Naive thymus-derived CD8-positive, alpha-beta T cell (primary cell): ENCODE measurements at regions not wholly inside any gene's neighbourhood (a gene's known extent, or its start where the extent isn't known, plus 50 kb on each side); places are given as distances from the start of the nearest gene placed in this dataset.

Experiments used
- ATAC-seq, 2 donors: fragments of 150-1000 bp; cut with Tn5 transposase in 1 of 2; sonication (Bioruptor Pico), chemical (Tn5 transposase) in 1 of 2; 1 replicate in 1 of 2; 2 replicates in 1 of 2; pipeline ENCODE4 v1.10.0; 2021; ENCODE audit warnings: mild to moderate bottlenecking in 2 of 2, moderate library complexity in 2 of 2
- POLR2A ChIA-PET: fragments of 350-600 bp; sonication (Branson Sonifier 250); formaldehyde crosslinking; loops from one replicate; lab custom pipeline; 2021; ENCODE audit warnings: antibody characterized with exemption; lab: Charles Lee
- DNase-seq, 10 donors: peaks; one replicate each; pipeline versions ENCODE4 v3.0.0 to v3.0.0-alpha.2; 2020 to 2022
- H3K27ac Mint-ChIP-seq, 10 donors: one replicate each; pipeline ENCODE4 v1.8.0; 2020 to 2022; ENCODE audit warnings: mild to moderate bottlenecking in 10 of 10, mixed read lengths in 10 of 10, moderate library complexity in 4 of 10, inconsistent platforms in 1 of 10
- H3K27me3 Mint-ChIP-seq, 5 donors: one replicate each; pipeline ENCODE4 v1.8.0; 2021 to 2022; ENCODE audit warnings: mixed read lengths in 5 of 5
- H3K36me3 Mint-ChIP-seq, 3 donors: one replicate each; pipeline ENCODE4 v1.8.0; 2020 to 2022; ENCODE audit warnings: mixed read lengths in 3 of 3, mild to moderate bottlenecking in 2 of 3, inconsistent platforms in 1 of 3
- H3K4me1 Mint-ChIP-seq, 4 donors: one replicate each; pipeline ENCODE4 v1.8.0; 2021 to 2022; ENCODE audit warnings: mixed read lengths in 4 of 4
- H3K4me3 Mint-ChIP-seq, 10 donors: one replicate each; pipeline ENCODE4 v1.8.0; 2020 to 2022; ENCODE audit warnings: mild to moderate bottlenecking in 10 of 10, mixed read lengths in 10 of 10, moderate library complexity in 6 of 10, inconsistent platforms in 1 of 10
- H3K9me3 Mint-ChIP-seq, 9 donors: one replicate each; pipeline ENCODE4 v1.8.0; 2020 to 2022; ENCODE audit warnings: mixed read lengths in 9 of 9, mild to moderate bottlenecking in 3 of 9, inconsistent platforms in 1 of 9, moderate library complexity in 1 of 9

DNA sequence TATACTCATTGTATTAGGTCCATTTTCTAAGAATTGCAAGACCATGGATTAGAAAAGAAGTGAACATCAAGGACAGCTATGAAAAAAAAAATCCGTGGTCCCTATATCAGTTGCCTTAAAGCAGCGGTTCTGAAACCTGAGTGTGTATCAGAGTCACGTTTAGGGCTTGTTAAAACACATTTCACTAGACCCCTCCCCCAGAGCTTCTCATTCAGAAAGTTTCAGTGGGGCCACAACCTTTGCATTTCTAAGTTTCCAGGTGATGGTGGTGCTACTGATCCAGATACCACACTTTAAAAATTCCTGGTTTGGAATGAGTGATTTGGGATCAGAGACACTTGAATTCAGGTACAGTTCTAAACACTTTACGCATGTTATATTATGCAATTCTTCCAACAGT, 96.1 kb upstream of the PRMT6 start:
- POLR2A ChIA-PET: no interaction called here
- no peaks in the 10 kb centered on the region for H3K4me1 Mint-ChIP-seq
- H3K9me3 Mint-ChIP-seq: no peaks in the 10 kb centered on the region
- H3K27ac Mint-ChIP-seq: no peak overlapping the region
- H3K36me3 Mint-ChIP-seq: no peaks in the 10 kb centered on the region
- DNase-seq: no peak
- H3K4me3 Mint-ChIP-seq: no peak overlapping the region
- ATAC-seq: no peak
- peaks cover 2 to 11% (median 6%) of the 10 kb centered on the region in 5 donors for H3K27me3 Mint-ChIP-seq

DNA sequence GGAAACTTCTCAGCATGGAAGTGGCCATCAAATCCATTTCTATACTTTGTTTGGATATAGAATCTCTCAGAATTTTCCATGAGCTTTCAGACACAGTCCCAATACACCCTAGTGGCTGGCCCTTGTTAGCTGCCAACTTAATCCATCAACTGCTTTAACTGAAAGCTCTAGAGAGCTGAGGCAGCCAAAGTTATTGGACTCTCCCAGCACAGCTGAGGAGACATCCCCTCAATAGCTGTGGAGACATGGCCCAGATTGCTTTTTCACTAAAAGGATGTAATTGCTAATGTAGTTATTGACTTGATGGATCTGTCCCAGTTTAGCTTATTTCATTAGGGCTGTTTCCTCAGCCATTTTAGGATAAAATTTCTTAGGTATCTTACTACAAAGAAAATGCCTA, 94.8 kb upstream of the PRMT6 start:
- H3K27me3 Mint-ChIP-seq: peaks cover 0 to 4% (median 1%) of the 10 kb centered on the region in 5 donors
- no peaks in the 10 kb centered on the region for H3K4me1 Mint-ChIP-seq
- no peaks in the 10 kb centered on the region for H3K36me3 Mint-ChIP-seq
- no peak overlapping the region for H3K4me3 Mint-ChIP-seq
- POLR2A ChIA-PET: no interaction called here
- DNase-seq (no peak), ATAC-seq (no peak)
- H3K27ac Mint-ChIP-seq: no peak overlapping the region
- H3K9me3 Mint-ChIP-seq: no peaks in the 10 kb centered on the region

DNA sequence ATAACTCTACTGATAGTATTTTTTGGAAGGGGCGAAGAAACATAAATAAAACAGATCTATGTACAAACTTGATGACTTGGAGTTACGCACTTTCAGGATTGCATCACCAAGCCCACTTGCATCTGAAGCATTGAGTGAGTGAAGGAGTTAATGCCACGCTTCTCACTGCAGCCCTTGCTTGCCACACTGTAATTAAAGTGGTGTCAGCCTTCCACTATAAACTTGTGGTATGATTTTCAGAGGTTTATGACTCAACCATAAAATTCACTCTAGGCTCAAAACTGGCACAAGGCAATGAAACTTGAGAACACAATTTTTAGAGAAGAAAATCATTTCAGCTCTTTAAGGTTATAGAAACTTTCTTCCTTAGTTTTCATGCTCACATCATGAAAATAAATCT, 93.9 kb upstream of the PRMT6 start:
- Mint-ChIP-seq H3K36me3 (no peaks in the 10 kb centered on the region), H3K4me3 (no peak overlapping the region), H3K27ac (no peak overlapping the region), H3K4me1 (no peaks in the 10 kb centered on the region), H3K9me3 (no peaks in the 10 kb centered on the region), H3K27me3 (peaks cover 0 to 4% (median 0%) of the 10 kb centered on the region in 5 donors)
- no peak for ATAC-seq
- POLR2A ChIA-PET: no interaction called here
- no peak for DNase-seq

DNA sequence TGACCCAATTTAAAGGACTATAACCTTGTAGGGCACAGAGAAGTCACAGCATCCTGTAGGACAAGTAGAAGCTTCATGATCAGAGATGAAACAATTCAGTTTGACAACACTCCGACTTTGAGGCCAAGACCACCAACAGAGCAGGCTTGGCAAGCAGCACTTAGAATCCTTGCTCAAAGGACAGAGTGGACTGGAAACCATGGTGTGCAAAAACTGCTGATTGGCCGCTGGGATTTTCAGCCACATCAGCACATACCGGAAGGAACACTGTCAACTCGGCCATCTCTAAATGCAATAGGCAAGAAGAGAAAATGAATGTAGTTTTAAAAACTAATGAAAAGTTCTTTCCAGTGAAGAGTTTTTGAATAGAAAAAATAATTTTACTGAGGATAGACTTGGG, 92.0 kb upstream of the PRMT6 start:
- POLR2A ChIA-PET: no interaction called here
- ATAC-seq: no peak
- H3K4me3 Mint-ChIP-seq: no peak overlapping the region
- no peaks in the 10 kb centered on the region for H3K4me1 Mint-ChIP-seq
- no peak overlapping the region for H3K27ac Mint-ChIP-seq
- no peaks in the 10 kb centered on the region for H3K9me3 Mint-ChIP-seq
- no peak for DNase-seq
- H3K36me3 Mint-ChIP-seq: no peaks in the 10 kb centered on the region
- H3K27me3 Mint-ChIP-seq: peaks cover 0 to 1% (median 0%) of the 10 kb centered on the region in 5 donors

DNA sequence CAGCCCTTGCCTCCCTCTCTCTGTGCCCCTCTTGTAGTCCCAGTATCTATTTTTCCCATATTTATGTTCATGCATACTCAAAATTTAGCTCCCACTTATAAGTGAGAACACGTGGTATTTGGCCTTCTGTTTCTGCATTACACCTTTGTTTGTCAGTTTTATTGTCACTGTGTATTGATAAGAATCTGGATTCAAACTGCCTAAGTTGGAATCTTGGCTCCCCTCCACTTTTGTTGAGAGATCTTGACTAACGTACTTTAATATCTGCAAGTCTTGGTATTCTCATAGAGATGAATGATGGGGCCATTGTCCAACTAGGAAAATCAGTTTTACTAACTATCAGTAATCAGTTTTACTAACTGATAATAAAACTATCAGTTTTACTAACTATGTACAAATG, 87.8 kb upstream of the PRMT6 start:
- POLR2A ChIA-PET: no interaction called here
- Mint-ChIP-seq H3K27ac (no peak overlapping the region), H3K27me3 (peaks cover 0 to 1% (median 0%) of the 10 kb centered on the region in 5 donors), H3K4me1 (no peaks in the 10 kb centered on the region), H3K36me3 (no peaks in the 10 kb centered on the region), H3K9me3 (no peaks in the 10 kb centered on the region), H3K4me3 (no peak overlapping the region)
- no peak for DNase-seq
- ATAC-seq: no peak

DNA sequence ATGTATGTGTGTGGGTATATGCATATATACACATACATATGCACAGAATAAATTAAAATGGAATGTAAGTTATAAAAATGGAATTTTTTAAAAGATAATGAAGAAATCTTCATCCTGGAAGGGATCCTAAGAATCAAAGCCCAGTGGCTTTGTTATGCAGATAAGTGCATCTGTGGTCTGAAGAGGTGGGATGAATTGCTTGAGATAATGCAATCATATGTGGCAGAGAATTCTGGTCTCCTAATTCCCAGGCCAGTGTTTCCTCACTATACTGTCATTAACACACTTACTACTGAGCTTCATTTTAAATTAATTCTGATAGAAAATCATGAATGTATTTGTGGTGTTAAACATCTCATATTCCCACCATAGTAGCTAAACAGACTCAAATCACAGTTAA, 86.7 kb upstream of the PRMT6 start:
- DNase-seq: no peak
- Mint-ChIP-seq H3K4me1 (no peaks in the 10 kb centered on the region), H3K36me3 (no peaks in the 10 kb centered on the region), H3K27ac (no peak overlapping the region), H3K27me3 (peaks cover 0 to 4% (median 0%) of the 10 kb centered on the region in 5 donors), H3K9me3 (no peaks in the 10 kb centered on the region), H3K4me3 (no peak overlapping the region)
- no peak for ATAC-seq
- POLR2A ChIA-PET: no interaction called here

DNA sequence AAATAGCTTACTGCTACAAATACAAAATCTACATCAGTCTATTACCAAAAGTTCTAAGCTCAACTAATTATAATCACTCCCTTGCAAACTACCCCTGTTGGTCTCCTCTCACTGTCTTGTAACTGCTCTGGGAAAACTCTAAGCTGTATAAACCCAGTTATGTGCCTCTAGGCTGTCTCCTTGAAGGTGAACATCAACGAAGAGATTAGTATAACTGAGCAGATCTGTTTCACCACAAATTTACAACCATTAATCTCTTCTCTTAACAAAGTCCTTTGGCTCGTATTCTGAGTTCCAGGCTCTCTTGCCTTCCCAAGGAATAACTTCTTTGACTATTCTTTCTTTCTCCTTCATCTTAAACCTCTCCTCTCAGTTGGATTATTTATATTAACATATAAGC, 84.4 kb upstream of the PRMT6 start:
- no peaks in the 10 kb centered on the region for H3K4me1 Mint-ChIP-seq
- POLR2A ChIA-PET: no interaction called here
- H3K27me3 Mint-ChIP-seq: peaks cover 0 to 4% (median 0%) of the 10 kb centered on the region in 5 donors
- no peaks in the 10 kb centered on the region for H3K9me3 Mint-ChIP-seq
- H3K27ac Mint-ChIP-seq: no peak overlapping the region
- no peak for ATAC-seq
- H3K36me3 Mint-ChIP-seq: no peaks in the 10 kb centered on the region
- H3K4me3 Mint-ChIP-seq: no peak overlapping the region
- DNase-seq: no peak

DNA sequence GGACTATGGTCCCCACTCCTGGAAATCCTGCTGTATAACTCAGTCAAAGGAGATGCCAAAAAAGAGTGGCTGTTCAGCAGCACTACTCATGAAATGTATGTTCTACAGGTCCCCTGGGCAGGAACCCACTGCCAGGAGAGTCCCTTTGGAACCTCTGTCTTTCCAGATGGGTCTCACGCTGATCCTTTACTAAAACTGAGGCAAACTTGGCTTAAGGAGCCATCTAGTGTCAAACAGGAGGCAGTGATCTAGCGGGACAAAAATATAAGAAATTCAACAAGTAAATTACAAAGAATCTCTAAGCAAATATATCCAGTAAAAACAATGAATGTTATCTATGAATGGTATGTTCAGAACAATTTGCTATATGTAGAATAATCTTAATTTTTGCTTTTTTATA, 80.5 kb upstream of the PRMT6 start:
- Mint-ChIP-seq H3K27ac (no peak overlapping the region), H3K4me3 (no peak overlapping the region), H3K27me3 (peaks cover 0 to 7% (median 0%) of the 10 kb centered on the region in 5 donors), H3K4me1 (no peaks in the 10 kb centered on the region), H3K36me3 (no peaks in the 10 kb centered on the region), H3K9me3 (no peaks in the 10 kb centered on the region)
- DNase-seq (no peak), ATAC-seq (no peak)
- POLR2A ChIA-PET: no interaction called here

DNA sequence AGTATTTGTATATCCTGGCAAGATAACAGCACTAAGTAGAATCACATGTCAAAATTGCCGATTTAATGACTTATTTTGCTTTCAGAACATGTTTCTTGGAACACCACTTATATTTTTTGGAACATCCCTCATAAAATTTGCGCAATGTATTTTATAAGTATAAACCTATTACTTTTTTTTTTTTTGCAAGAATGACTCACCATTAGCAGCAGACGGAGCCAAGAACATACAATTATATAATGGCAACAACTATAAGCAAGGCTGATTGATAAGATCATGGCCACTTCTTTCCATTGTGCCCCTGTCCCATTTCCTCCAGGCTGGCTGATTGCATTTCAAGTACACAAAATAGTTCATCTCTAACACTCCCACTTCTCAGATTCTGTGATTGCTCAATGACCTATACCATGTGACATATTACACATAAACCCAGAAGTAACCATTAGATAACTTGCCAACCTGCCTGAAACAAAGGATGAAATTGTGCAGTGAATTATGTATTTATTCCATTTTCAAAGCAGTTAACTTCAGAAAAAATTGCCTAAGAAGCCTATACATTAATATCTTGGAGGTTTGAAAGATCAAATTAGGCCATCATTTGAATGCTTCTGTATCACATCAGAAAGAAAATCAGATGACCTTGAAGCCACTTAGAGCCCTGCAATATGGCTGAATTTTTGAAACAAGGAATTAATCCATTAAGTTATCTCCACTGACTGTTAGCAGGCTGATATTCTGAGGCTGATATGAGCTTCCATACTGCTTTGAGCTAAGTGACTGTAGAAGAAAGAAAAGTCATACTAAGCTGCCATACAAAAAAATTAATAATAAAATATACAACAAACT, 77.8 kb upstream of the PRMT6 start:
- H3K27me3 Mint-ChIP-seq: peaks cover 0 to 7% (median 0%) of the 10 kb centered on the region in 5 donors
- no peaks in the 10 kb centered on the region for H3K36me3 Mint-ChIP-seq
- ATAC-seq (no peak), DNase-seq (no peak)
- H3K4me1 Mint-ChIP-seq: no peaks in the 10 kb centered on the region
- POLR2A ChIA-PET: no interaction called here
- no peak overlapping the region for H3K27ac Mint-ChIP-seq
- H3K4me3 Mint-ChIP-seq: no peak overlapping the region
- H3K9me3 Mint-ChIP-seq: no peaks in the 10 kb centered on the region

DNA sequence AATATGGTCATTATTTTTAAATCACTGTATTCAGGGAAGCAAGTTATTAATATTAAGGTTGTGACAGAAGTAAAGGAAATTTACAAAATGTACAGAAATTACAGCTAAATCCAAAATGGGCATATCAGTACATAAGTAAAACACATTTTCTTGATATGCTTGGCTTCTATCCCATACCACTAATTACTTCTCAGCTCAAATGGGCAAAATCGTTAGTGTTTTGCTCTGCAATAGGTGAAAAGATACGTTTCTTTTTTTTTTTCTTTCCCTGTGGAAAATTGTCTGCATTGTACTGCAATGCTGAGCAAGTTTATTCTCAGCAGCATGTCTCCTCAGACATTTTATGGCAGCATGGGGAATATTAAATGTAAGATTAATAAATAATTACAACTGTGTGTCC, 77.1 kb upstream of the PRMT6 start:
- no peak overlapping the region for H3K27ac Mint-ChIP-seq
- ATAC-seq (no peak), DNase-seq (no peak)
- peaks cover 0 to 4% (median 0%) of the 10 kb centered on the region in 5 donors for H3K27me3 Mint-ChIP-seq
- no peaks in the 10 kb centered on the region for H3K4me1 Mint-ChIP-seq
- no peaks in the 10 kb centered on the region for H3K36me3 Mint-ChIP-seq
- POLR2A ChIA-PET: no interaction called here
- no peak overlapping the region for H3K4me3 Mint-ChIP-seq
- H3K9me3 Mint-ChIP-seq: no peaks in the 10 kb centered on the region

DNA sequence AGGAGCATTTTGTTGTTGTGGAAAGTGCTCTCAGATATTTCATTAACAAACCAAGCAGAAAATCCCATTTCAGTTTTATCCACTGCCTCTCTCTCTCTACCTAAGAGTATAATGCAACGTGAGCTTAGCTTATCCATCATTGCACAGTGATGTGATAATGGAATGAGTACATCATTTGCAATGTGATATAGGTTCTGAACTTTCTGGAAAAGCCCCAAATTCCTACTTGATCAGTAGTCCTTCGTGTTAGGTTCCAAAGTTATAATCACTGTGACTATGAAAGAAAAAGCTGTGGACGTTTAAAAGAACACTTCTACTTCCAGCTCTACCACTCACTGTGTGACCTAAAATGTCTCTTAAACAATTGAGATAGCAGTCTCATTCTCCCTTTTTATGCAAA, 76.4 kb upstream of the PRMT6 start:
- Mint-ChIP-seq H3K27ac (no peak overlapping the region), H3K27me3 (peaks cover 0 to 5% (median 2%) of the 10 kb centered on the region in 5 donors), H3K9me3 (no peaks in the 10 kb centered on the region), H3K4me3 (no peak overlapping the region), H3K36me3 (no peaks in the 10 kb centered on the region), H3K4me1 (no peaks in the 10 kb centered on the region)
- POLR2A ChIA-PET: no interaction called here
- DNase-seq (no peak), ATAC-seq (no peak)

DNA sequence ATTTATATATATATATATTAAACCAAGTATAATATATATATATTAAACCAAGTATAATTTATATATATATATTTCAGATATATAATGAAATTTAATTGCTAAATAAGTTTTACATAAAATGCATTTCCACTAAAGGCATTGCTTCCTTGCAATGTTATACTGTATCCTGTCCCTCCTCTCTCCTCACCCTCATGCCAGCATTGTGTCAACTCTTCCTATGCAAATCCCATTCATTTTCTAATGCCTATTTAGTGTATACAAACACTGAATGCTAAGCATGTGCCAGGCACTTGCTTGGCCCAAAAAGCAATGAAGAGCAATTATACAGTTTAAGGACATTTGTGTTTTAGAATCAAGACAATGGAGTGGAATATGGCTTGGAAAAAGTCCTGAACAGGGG, 71.7 kb upstream of the PRMT6 start:
- no peaks in the 10 kb centered on the region for H3K36me3 Mint-ChIP-seq
- no peak overlapping the region for H3K27ac Mint-ChIP-seq
- no peak for ATAC-seq
- no peak for DNase-seq
- H3K9me3 Mint-ChIP-seq: no peaks in the 10 kb centered on the region
- no peak overlapping the region for H3K4me3 Mint-ChIP-seq
- H3K4me1 Mint-ChIP-seq: no peaks in the 10 kb centered on the region
- peaks cover 8 to 34% (median 16%) of the 10 kb centered on the region in 5 donors for H3K27me3 Mint-ChIP-seq
- POLR2A ChIA-PET: no interaction called here

DNA sequence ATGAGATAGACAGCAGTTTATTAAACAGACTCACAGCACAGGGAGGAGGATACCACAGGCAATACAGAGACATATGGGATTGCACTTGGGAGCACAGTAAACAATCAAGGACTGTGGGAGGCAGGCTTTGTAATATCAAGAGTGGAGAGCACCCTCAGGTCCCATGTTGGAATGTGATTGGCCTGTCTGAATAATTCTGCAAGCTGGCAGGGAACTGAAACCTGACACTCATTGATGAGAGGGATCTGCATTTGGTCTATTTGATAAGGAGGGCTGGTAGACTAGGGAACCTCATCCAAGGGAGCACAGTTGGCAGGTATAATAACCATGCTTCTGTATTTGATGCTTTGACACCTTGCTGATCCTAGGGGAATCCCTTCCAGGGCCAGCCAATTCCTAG, 69.9 kb upstream of the PRMT6 start:
- H3K4me3 Mint-ChIP-seq: no peak overlapping the region
- POLR2A ChIA-PET: no interaction called here
- peak in 1 of 10 donors; percentile 24 for DNase-seq
- no peaks in the 10 kb centered on the region for H3K4me1 Mint-ChIP-seq
- no peaks in the 10 kb centered on the region for H3K36me3 Mint-ChIP-seq
- no peak for ATAC-seq
- peaks cover 0 to under 1% (median 0%) of the 10 kb centered on the region in 9 donors for H3K9me3 Mint-ChIP-seq
- H3K27me3 Mint-ChIP-seq: peaks cover 8 to 34% (median 16%) of the 10 kb centered on the region in 5 donors
- no peak overlapping the region for H3K27ac Mint-ChIP-seq

DNA sequence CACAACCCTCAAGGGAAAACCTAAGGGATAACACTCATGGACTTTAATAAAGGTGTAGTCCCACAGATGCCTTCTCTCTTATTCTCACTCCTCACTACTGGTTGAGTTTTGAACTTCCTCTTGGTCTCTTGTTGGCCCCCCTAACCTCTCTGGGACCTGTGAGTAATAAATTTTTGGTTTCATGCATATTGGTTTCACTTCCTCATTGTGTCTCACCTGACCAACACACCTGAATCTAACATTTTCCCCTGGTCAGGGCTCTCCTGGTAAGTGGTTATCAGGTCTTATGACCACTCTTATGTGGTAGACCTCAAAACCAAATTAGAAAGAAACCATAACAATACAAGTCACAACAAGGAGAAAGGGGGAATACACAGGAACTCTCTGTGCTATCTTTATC, 60.5 kb upstream of the PRMT6 start:
- Mint-ChIP-seq H3K27me3 (peaks cover 0 to 7% (median 0%) of the 10 kb centered on the region in 5 donors), H3K4me1 (no peaks in the 10 kb centered on the region), H3K9me3 (peaks cover 2 to 12% (median 9%) of the 10 kb centered on the region in 9 donors), H3K4me3 (no peak overlapping the region), H3K36me3 (peaks cover 0 to 5% (median 0%) of the 10 kb centered on the region in 3 donors), H3K27ac (no peak overlapping the region)
- ATAC-seq: no peak
- no peak for DNase-seq
- POLR2A ChIA-PET: no interaction called here
